GM21619 (cell line): ENCODE measurements at regions not wholly inside any gene's neighbourhood (a gene's known extent, or its start where the extent isn't known, plus 50 kb on each side); places are given as distances from the start of the nearest gene placed in this dataset.
"Not testable (repeated sequence)": the region's sequence is repeated elsewhere in the genome, so short reads cannot be mapped to it uniquely, and the experiment has no call there.

Source experiments
- ATAC-seq: cut with Tn5 transposase; IDR thresholded peaks from one replicate; pipeline ENCODE4 v1.9.1; 2021; ENCODE audit not compliant: unreplicated experiment

GRCh38 chr12:19972325-19973288 is 395.7 kb upstream of the PDE3A start:
- no peak for ATAC-seq

- ATAC-seq = no peak
These were observed 390.1 kb upstream of the PDE3A start for GRCh38 chr12:19978193-19978592.

GRCh38 chr12:19979584-19979983 is 388.8 kb upstream of the PDE3A start:
- ATAC-seq = no peak

- ATAC-seq = no peak
These were observed 386.4 kb upstream of the PDE3A start for GRCh38 chr12:19981944-19982343.

GRCh38 chr12:19988001-19988400 is 380.3 kb upstream of the PDE3A start:
- ATAC-seq = no peak

- no peak for ATAC-seq
These were observed 379.9 kb upstream of the PDE3A start for GRCh38 chr12:19988459-19988873.

GRCh38 chr12:19988948-19989347 is 379.4 kb upstream of the PDE3A start:
- no peak for ATAC-seq

- no peak for ATAC-seq
These were observed 377.2 kb upstream of the PDE3A start for GRCh38 chr12:19991146-19991545.

GRCh38 chr12:19992311-19992710 is 376.0 kb upstream of the PDE3A start:
- ATAC-seq = no peak

GRCh38 chr12:19994968-19995367 is 373.4 kb upstream of the PDE3A start:
- ATAC-seq = no peak

GRCh38 chr12:19997656-19998400 is 370.5 kb upstream of the PDE3A start:
- ATAC-seq = no peak

GRCh38 chr12:19998411-19998810 is 369.9 kb upstream of the PDE3A start:
- no peak for ATAC-seq

GRCh38 chr12:19998961-19999804 is 369.2 kb upstream of the PDE3A start:
- ATAC-seq = no peak

- no peak for ATAC-seq
These were observed 368.6 kb upstream of the PDE3A start for GRCh38 chr12:19999805-20000138.

GRCh38 chr12:20000229-20000849 is 368.0 kb upstream of the PDE3A start:
- ATAC-seq = no peak

GRCh38 chr12:20003252-20003651 is 365.1 kb upstream of the PDE3A start:
- ATAC-seq = no peak

GRCh38 chr12:20004952-20005351 is 363.4 kb upstream of the PDE3A start:
- no peak for ATAC-seq

- ATAC-seq = no peak
These were observed 361.2 kb upstream of the PDE3A start for GRCh38 chr12:20006871-20007730.

- not testable (repeated sequence) for ATAC-seq
These were observed 358.4 kb upstream of the PDE3A start for GRCh38 chr12:20009965-20010364.

- no peak for ATAC-seq
These were observed 357.1 kb upstream of the PDE3A start for GRCh38 chr12:20011200-20011599.
